Panc1 (cell line): ENCODE measurements at regions not wholly inside any gene's neighbourhood (a gene's known extent, or its start where the extent isn't known, plus 50 kb on each side); places are given as distances from the start of the nearest gene placed in this dataset.

Experiments used
- CTCF ChIP-seq: fragments of 450-650 bp; IDR thresholded peaks from 2 replicates; pipeline ENCODE4 v1.5.1; 2017; ENCODE audit warnings: mild to moderate bottlenecking
- POLR2AphosphoS5 ChIP-seq: IDR thresholded peaks from 2 replicates; pipeline ENCODE4 v1.6.1; 2012; ENCODE audit warnings: mild to moderate bottlenecking, low read depth, low read length, moderate library complexity
- TF ChIP-seq, protein P1 (sequence below), 2 experiments: IDR thresholded peaks; 2 replicates each; pipeline ENCODE4 v1.6.1; 2011 to 2012; ENCODE audit warnings: low read depth in 2 of 2, control low read depth in 1 of 2, low read length in 1 of 2, mild to moderate bottlenecking in 1 of 2, moderate library complexity in 1 of 2; ENCODE audit not compliant: insufficient read depth in 1 of 2

- TF ChIP-seq CTCF (no peak), POLR2AphosphoS5 (no peak)
- TF ChIP-seq, protein P1, sequence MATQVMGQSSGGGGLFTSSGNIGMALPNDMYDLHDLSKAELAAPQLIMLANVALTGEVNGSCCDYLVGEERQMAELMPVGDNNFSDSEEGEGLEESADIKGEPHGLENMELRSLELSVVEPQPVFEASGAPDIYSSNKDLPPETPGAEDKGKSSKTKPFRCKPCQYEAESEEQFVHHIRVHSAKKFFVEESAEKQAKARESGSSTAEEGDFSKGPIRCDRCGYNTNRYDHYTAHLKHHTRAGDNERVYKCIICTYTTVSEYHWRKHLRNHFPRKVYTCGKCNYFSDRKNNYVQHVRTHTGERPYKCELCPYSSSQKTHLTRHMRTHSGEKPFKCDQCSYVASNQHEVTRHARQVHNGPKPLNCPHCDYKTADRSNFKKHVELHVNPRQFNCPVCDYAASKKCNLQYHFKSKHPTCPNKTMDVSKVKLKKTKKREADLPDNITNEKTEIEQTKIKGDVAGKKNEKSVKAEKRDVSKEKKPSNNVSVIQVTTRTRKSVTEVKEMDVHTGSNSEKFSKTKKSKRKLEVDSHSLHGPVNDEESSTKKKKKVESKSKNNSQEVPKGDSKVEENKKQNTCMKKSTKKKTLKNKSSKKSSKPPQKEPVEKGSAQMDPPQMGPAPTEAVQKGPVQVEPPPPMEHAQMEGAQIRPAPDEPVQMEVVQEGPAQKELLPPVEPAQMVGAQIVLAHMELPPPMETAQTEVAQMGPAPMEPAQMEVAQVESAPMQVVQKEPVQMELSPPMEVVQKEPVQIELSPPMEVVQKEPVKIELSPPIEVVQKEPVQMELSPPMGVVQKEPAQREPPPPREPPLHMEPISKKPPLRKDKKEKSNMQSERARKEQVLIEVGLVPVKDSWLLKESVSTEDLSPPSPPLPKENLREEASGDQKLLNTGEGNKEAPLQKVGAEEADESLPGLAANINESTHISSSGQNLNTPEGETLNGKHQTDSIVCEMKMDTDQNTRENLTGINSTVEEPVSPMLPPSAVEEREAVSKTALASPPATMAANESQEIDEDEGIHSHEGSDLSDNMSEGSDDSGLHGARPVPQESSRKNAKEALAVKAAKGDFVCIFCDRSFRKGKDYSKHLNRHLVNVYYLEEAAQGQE (IDR thresholded peaks at IDR 0.05; ENCODE audit: insufficient read depth in 1 of 2, low read depth in 2 of 2, low read length in 1 of 2) = no peak
Observed at GRCh38 chr6:87897663-87898062, 150.0 kb upstream of the SPACA1 start.
